Peyer's patch (tissue), 4 donors: ENCODE measurements at regions not wholly inside any gene's neighbourhood (a gene's known extent, or its start where the extent isn't known, plus 50 kb on each side); places are given as distances from the start of the nearest gene placed in this dataset.

Experiments
- DNase-seq, 3 donors: peaks; one replicate each; pipeline ENCODE4 v3.0.0-alpha.2; 2017 to 2019
- H3K27ac ChIP-seq, 4 donors: fragments of 200-600 bp; sonication (generic); one replicate each; pipeline ENCODE4 v1.5.1; 2016 to 2019
- H3K27me3 ChIP-seq, 2 donors: fragments of 200-600 bp; sonication (generic); one replicate each; pipeline ENCODE4 v1.5.1; 2019
- H3K36me3 ChIP-seq, 3 donors: fragments of 200-600 bp; sonication (generic); one replicate each; pipeline ENCODE4 v1.5.1; 2016 to 2019
- H3K4me1 ChIP-seq, 4 donors: fragments of 200-600 bp; sonication (generic); one replicate each; pipeline ENCODE4 v1.5.1; 2016 to 2019
- H3K4me3 ChIP-seq, 4 donors: fragments of 200-600 bp; sonication (generic); 1 replicate in 3 of 4; 2 replicates in 1 of 4; pipeline ENCODE4 v1.5.1; 2016 to 2019; ENCODE audit warnings: mild to moderate bottlenecking in 1 of 4
- H3K9me3 ChIP-seq, 4 donors: fragments of 200-600 bp; sonication (generic); one replicate each; pipeline ENCODE4 v1.5.1; 2016 to 2019; ENCODE audit warnings: mild to moderate bottlenecking in 1 of 4
- POLR2A ChIP-seq, 2 donors: fragments of 450-650 bp; IDR thresholded peaks; one replicate each; pipeline ENCODE4 v1.5.1; 2017; ENCODE audit warnings: antibody characterized with exemption in 2 of 2, mild to moderate bottlenecking in 2 of 2, moderate library complexity in 2 of 2
- TF ChIP-seq, protein P1 (sequence below), 6 experiments: fragments of 450-650 bp in 4 of 6; fragments of 200-600 bp in 2 of 6; sonication (generic) in 1 of 6; IDR thresholded peaks; one replicate each; pipeline ENCODE4 v1.5.1; 2017 to 2019; ENCODE audit warnings: antibody characterized with exemption in 6 of 6, mild to moderate bottlenecking in 3 of 6, moderate library complexity in 1 of 6

DNA sequence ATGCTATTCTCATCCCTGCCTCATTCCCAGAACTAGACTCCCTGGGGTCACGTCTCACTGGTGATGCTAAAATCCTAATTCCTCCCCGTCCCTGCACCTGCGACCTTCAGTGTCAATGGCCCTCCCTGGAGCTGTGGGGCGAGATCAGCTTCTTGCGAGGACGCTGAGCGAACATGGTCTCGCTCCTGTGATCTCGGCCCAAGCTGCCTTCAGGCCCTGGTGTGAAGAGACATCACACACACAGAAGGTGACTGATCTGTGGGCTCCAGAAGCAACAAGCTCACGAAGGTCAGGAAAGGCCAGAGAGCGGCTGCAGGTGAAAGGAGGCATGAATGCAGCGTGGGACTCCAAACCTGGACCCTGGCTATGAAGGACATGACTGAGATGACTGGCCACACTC is 139.5 kb upstream of the CST7 start:
- Histone ChIP-seq H3K9me3 (no peaks in the 10 kb centered on the region), H3K4me3 (no peak overlapping the region), H3K27ac (no peak overlapping the region), H3K4me1 (no peaks in the 10 kb centered on the region), H3K36me3 (no peaks in the 10 kb centered on the region), H3K27me3 (no peaks in the 10 kb centered on the region)
- no peak for TF ChIP-seq POLR2A (IDR thresholded peaks at IDR 0.05)
- TF ChIP-seq, protein P1, sequence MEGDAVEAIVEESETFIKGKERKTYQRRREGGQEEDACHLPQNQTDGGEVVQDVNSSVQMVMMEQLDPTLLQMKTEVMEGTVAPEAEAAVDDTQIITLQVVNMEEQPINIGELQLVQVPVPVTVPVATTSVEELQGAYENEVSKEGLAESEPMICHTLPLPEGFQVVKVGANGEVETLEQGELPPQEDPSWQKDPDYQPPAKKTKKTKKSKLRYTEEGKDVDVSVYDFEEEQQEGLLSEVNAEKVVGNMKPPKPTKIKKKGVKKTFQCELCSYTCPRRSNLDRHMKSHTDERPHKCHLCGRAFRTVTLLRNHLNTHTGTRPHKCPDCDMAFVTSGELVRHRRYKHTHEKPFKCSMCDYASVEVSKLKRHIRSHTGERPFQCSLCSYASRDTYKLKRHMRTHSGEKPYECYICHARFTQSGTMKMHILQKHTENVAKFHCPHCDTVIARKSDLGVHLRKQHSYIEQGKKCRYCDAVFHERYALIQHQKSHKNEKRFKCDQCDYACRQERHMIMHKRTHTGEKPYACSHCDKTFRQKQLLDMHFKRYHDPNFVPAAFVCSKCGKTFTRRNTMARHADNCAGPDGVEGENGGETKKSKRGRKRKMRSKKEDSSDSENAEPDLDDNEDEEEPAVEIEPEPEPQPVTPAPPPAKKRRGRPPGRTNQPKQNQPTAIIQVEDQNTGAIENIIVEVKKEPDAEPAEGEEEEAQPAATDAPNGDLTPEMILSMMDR (IDR thresholded peaks at IDR 0.05), result no peak
- no peak for DNase-seq

DNA sequence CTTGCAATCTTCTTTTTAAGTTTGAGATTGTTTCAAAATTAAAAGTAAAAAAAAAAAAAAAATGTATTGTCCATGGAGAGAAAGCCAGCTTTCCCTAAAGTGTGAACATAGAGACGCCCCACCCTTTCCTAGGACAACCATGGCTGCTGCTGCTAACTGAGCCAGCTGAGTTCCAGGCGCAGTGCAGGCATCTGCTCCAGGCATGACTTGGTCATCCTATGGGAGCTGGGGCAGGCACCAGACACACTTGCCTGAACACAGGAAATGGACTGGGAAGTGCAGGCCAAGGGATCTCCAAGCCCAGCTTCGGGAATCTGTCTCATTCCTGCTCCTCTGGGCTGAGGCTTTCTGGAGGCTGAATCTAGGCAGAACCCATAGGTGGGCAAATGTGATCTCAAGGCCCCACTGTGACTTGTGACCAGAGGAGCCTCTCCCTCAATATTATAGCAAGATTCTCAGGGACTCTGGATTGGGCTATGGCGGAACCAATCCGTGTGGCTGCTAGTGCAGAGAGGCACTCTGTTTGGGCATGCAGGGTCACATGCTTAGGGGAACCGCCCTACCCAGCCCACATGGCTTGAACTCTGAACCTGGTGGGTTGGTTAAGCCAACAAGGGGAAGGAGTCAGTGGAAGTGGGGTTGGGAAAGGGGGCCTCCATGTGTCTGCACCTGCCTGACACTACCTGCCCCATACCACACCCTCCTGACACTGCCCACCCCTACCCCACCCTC is 138.2 kb upstream of the CST7 start:
- no peaks in the 10 kb centered on the region for H3K4me1 ChIP-seq
- H3K4me3 ChIP-seq, result no peak overlapping the region
- no peaks in the 10 kb centered on the region for H3K27me3 ChIP-seq
- no peak overlapping the region for H3K27ac ChIP-seq
- DNase-seq, result peak in 1 of 3 donors; percentile 21
- TF ChIP-seq, protein P1 (IDR thresholded peaks at IDR 0.05), result no peak
- no peak for TF ChIP-seq POLR2A (IDR thresholded peaks at IDR 0.05)
- H3K36me3 ChIP-seq, result no peaks in the 10 kb centered on the region
- no peaks in the 10 kb centered on the region for H3K9me3 ChIP-seq

DNA sequence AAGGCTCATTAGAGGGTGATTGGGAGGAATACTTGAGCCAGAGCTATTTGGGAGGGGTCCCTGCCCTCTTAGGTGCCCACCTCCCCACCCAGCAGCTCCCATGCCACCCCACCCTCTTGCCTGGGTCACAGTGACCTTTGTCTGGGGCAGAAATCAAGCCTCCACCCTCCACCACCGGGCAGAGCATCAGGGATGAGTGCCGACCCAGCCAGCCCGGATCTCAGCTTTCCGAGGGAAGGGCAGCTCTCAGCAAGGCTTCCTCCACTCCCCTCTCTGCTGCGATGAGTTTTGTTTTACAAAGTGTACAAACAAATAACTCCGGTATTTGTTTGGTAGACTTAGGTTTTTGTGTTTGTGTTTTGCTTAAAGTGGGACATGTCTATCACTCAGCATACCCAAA is 136.7 kb upstream of the CST7 start:
- no peak overlapping the region for H3K4me3 ChIP-seq
- H3K27me3 ChIP-seq, result no peaks in the 10 kb centered on the region
- H3K27ac ChIP-seq, result no peak overlapping the region
- no peaks in the 10 kb centered on the region for H3K36me3 ChIP-seq
- DNase-seq, result no peak
- H3K9me3 ChIP-seq, result no peaks in the 10 kb centered on the region
- TF ChIP-seq POLR2A (IDR thresholded peaks at IDR 0.05), result no peak
- no peaks in the 10 kb centered on the region for H3K4me1 ChIP-seq

DNA sequence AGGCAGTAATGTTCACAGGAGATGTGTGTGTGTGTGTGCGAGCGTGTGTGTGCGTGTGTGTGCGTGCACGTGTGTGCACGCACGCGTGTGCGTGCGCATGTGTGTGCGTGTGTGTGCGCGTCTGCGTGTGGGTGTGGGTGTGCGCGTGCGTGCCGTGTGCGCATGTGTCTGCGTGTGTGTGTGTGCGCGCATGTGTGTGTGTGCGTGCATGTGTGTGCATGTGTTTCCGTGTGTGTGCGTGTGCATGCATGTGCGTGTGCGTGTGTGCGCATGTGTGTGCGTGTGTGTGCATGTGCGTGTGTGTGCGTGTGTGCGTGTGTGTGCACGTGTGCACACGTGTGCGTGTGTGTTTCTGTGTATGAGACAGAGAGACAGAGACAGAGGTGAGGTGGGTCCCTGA is 136.0 kb upstream of the CST7 start:
- Histone ChIP-seq H3K4me3 (no peak overlapping the region), H3K27me3 (no peaks in the 10 kb centered on the region), H3K36me3 (no peaks in the 10 kb centered on the region), H3K27ac (no peak overlapping the region), H3K4me1 (no peaks in the 10 kb centered on the region), H3K9me3 (no peaks in the 10 kb centered on the region)
- TF ChIP-seq, protein P1 (IDR thresholded peaks at IDR 0.05), result no peak
- no peak for TF ChIP-seq POLR2A (IDR thresholded peaks at IDR 0.05)
- DNase-seq, result no peak

DNA sequence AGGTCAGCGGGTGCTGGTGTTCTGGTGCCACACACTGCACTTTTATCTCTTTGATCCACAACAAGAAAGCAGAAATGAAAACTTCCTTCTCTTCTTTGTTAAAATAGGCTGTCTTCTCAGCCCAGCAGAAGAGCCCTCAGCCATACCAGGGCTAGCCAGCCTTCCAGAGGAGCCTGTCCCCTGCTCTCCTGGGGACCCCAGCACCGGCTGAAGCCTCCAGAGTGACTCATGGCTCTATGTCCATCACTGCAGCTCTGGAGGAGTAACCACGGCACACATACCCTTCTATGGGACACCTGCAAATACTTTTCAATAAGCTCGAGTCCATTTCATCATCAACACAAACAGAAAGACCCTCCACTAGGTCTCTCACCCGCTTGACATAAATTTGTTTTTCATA is 135.6 kb upstream of the CST7 start:
- Histone ChIP-seq H3K36me3 (no peaks in the 10 kb centered on the region), H3K9me3 (no peaks in the 10 kb centered on the region), H3K27me3 (no peaks in the 10 kb centered on the region), H3K4me1 (no peaks in the 10 kb centered on the region), H3K4me3 (no peak overlapping the region), H3K27ac (no peak overlapping the region)
- no peak for DNase-seq
- TF ChIP-seq, protein P1 (IDR thresholded peaks at IDR 0.05), result no peak
- no peak for TF ChIP-seq POLR2A (IDR thresholded peaks at IDR 0.05)

DNA sequence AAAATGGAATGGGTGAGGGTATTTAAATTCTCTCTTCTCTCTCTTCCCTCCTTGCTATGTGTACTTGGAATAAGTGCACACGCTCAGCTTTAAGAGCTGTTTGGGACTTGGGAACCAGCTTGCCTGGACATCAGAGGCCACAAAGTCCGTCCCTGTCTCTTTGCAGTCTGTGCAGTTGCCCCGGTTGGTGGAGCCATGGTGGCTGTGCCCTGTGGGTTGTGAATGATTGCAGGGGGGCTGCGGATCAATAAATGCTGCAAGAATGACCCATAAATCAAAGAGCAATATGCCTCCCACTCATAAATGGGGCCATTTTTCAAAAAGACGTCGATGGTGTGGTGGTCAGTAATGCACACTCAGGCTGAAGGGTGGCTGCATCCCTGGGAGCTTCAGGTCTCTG is 135.1 kb upstream of the CST7 start:
- no peak overlapping the region for H3K27ac ChIP-seq
- H3K4me3 ChIP-seq, result no peak overlapping the region
- H3K4me1 ChIP-seq, result no peaks in the 10 kb centered on the region
- TF ChIP-seq POLR2A (IDR thresholded peaks at IDR 0.05), result no peak
- TF ChIP-seq, protein P1 (IDR thresholded peaks at IDR 0.05), result no peak
- no peaks in the 10 kb centered on the region for H3K9me3 ChIP-seq
- no peaks in the 10 kb centered on the region for H3K27me3 ChIP-seq
- no peaks in the 10 kb centered on the region for H3K36me3 ChIP-seq
- no peak for DNase-seq
